ENCODE measurements at regions not wholly inside any gene's neighbourhood (a gene's known extent, or its start where the extent isn't known, plus 50 kb on each side); places are given as distances from the start of the nearest gene placed in this dataset.

- no peak for DNase-seq
These were observed 125.7 kb upstream of the DIO3 start for GRCh38 chr14:101435546-101435945.

- DNase-seq = no peak
These were observed 122.3 kb upstream of the DIO3 start for GRCh38 chr14:101439023-101439422.

GRCh38 chr14:101440496-101440895 is 120.8 kb upstream of the DIO3 start:
- no peak for DNase-seq

GRCh38 chr14:101441710-101442109 is 119.6 kb upstream of the DIO3 start:
- DNase-seq = no peak

GRCh38 chr14:101442451-101442850 is 118.8 kb upstream of the DIO3 start:
- DNase-seq = no peak

GRCh38 chr14:101444116-101444515 is 117.2 kb upstream of the DIO3 start:
- DNase-seq = no peak

GRCh38 chr14:101445278-101445677 is 116.0 kb upstream of the DIO3 start:
- DNase-seq = no peak

GRCh38 chr14:101446387-101446969 is 114.8 kb upstream of the DIO3 start:
- DNase-seq = no peak

GRCh38 chr14:101449114-101449513 is 112.2 kb upstream of the DIO3 start:
- DNase-seq = no peak

- no peak for DNase-seq
These were observed 110.1 kb upstream of the DIO3 start for GRCh38 chr14:101451166-101451565.

GRCh38 chr14:101453225-101453624 is 108.1 kb upstream of the DIO3 start:
- no peak for DNase-seq

GRCh38 chr14:101454229-101454628 is 107.1 kb upstream of the DIO3 start:
- no peak for DNase-seq

GRCh38 chr14:101456246-101457175 is 104.8 kb upstream of the DIO3 start:
- DNase-seq = no peak

- no peak for DNase-seq
These were observed 103.9 kb upstream of the DIO3 start for GRCh38 chr14:101457301-101457935.

GRCh38 chr14:101457936-101458740 is 103.2 kb upstream of the DIO3 start:
- no peak for DNase-seq

- DNase-seq = no peak
These were observed 102.3 kb upstream of the DIO3 start for GRCh38 chr14:101458741-101459550.

- no peak for DNase-seq
These were observed 101.8 kb upstream of the DIO3 start for GRCh38 chr14:101459551-101459900.

GRCh38 chr14:101460521-101460920 is 100.8 kb upstream of the DIO3 start:
- DNase-seq = no peak

- no peak for DNase-seq
These were observed 100.1 kb upstream of the DIO3 start for GRCh38 chr14:101460986-101461750.

GRCh38 chr14:101461891-101462290 is 99.4 kb upstream of the DIO3 start:
- no peak for DNase-seq
